Activated T-helper 1 cell treated with anti-CD3 and anti-CD28 coated beads, Interleukin-12 subunit alpha, Interleukin-12 subunit beta, Interleukin-2, Interleukin-4 antibody, amounts not matched to agents 30 ng/mL and 10 ng/mL and 1 ng/mL, durations not matched to agents 14 hours and 24 hours and 36 hours (primary cell): ENCODE measurements at regions not wholly inside any gene's neighbourhood (a gene's known extent, or its start where the extent isn't known, plus 50 kb on each side); places are given as distances from the start of the nearest gene placed in this dataset.

Experiments
- DNase-seq: peaks from one replicate; pipeline ENCODE4 v3.0.0; 2021; ENCODE audit warnings: low spot score
- H3K27ac Mint-ChIP-seq: one replicate; pipeline ENCODE4 v1.8.0; 2021; ENCODE audit warnings: mild to moderate bottlenecking, mixed read lengths
- H3K27me3 Mint-ChIP-seq: one replicate; pipeline ENCODE4 v1.8.0; 2022; ENCODE audit warnings: mild to moderate bottlenecking, moderate library complexity, mixed read lengths; ENCODE audit not compliant: insufficient read depth
- H3K36me3 Mint-ChIP-seq: one replicate; pipeline ENCODE4 v1.8.0; 2021; ENCODE audit warnings: low read depth, mixed read lengths
- H3K4me1 Mint-ChIP-seq: one replicate; pipeline ENCODE4 v1.8.0; 2021; ENCODE audit warnings: low read depth, mixed read lengths
- H3K4me3 Mint-ChIP-seq: one replicate; pipeline ENCODE4 v1.8.0; 2021; ENCODE audit warnings: mild to moderate bottlenecking, moderate library complexity, mixed read lengths
- H3K9me3 Mint-ChIP-seq: one replicate; pipeline ENCODE4 v1.8.0; 2021; ENCODE audit warnings: mixed read lengths
- intact Hi-C: fragments of 100-400 bp; cut with micrococcal nuclease; formaldehyde crosslinking; loops from one replicate; pipeline ENCODE4 v1.15.1; 2024

- intact Hi-C loops = no loop called here
- Mint-ChIP-seq H3K4me3 (no peak overlapping the region), H3K4me1 (no peaks in the 10 kb centered on the region), H3K36me3 (no peaks in the 10 kb centered on the region), H3K9me3 (no peaks in the 10 kb centered on the region), H3K27me3 (no peaks in the 10 kb centered on the region), H3K27ac (no peak overlapping the region)
- no peak for DNase-seq
Observed at GRCh38 chr4:134308910-134309309, 107.3 kb upstream of the PABPC4L start.

DNA sequence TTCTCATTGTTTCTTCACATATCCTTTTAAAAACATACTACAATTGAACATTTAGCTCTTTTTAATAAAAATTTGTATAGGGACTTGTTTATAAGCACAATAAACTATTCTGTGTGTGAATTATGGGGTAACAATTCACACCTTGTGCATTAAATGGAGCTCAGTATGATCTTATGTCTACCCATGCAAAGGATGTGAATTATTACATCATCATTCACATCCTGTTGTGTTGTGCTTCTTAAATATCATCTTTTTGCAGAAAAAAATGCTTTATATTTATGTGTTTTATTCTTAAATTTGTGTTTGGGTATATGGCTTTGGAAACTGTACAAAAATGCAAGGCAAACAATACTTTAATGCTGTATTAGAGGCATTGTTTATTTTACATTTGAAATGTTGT, 96.7 kb upstream of the PABPC4L start:
- intact Hi-C loops = no loop called here
- H3K9me3 Mint-ChIP-seq = peaks cover 10% of the 10 kb centered on the region
- no peak overlapping the region for H3K4me3 Mint-ChIP-seq
- no peaks in the 10 kb centered on the region for H3K27me3 Mint-ChIP-seq
- H3K27ac Mint-ChIP-seq = no peak overlapping the region
- no peak for DNase-seq
- no peaks in the 10 kb centered on the region for H3K36me3 Mint-ChIP-seq
- no peaks in the 10 kb centered on the region for H3K4me1 Mint-ChIP-seq

- intact Hi-C loops = no loop called here
- Mint-ChIP-seq H3K4me3 (no peak overlapping the region), H3K9me3 (peaks cover 10% of the 10 kb centered on the region), H3K4me1 (no peaks in the 10 kb centered on the region), H3K27ac (no peak overlapping the region), H3K36me3 (no peaks in the 10 kb centered on the region), H3K27me3 (no peaks in the 10 kb centered on the region)
- no peak for DNase-seq
Observed at GRCh38 chr4:134297765-134298164, 96.2 kb upstream of the PABPC4L start.

- no peak overlapping the region for H3K27ac Mint-ChIP-seq
- intact Hi-C loops = no loop called here
- H3K4me3 Mint-ChIP-seq = no peak overlapping the region
- no peak for DNase-seq
- H3K36me3 Mint-ChIP-seq = no peaks in the 10 kb centered on the region
- H3K27me3 Mint-ChIP-seq = no peaks in the 10 kb centered on the region
- no peaks in the 10 kb centered on the region for H3K9me3 Mint-ChIP-seq
- H3K4me1 Mint-ChIP-seq = no peaks in the 10 kb centered on the region
Observed at GRCh38 chr4:134282680-134283079, 81.1 kb upstream of the PABPC4L start.

- intact Hi-C loops = no loop called here
- Mint-ChIP-seq H3K27me3 (no peaks in the 10 kb centered on the region), H3K4me3 (no peak overlapping the region), H3K9me3 (peaks cover 4% of the 10 kb centered on the region), H3K27ac (no peak overlapping the region), H3K4me1 (no peaks in the 10 kb centered on the region), H3K36me3 (no peaks in the 10 kb centered on the region)
- DNase-seq = no peak
Observed at GRCh38 chr4:134278675-134279074, 77.1 kb upstream of the PABPC4L start.

DNA sequence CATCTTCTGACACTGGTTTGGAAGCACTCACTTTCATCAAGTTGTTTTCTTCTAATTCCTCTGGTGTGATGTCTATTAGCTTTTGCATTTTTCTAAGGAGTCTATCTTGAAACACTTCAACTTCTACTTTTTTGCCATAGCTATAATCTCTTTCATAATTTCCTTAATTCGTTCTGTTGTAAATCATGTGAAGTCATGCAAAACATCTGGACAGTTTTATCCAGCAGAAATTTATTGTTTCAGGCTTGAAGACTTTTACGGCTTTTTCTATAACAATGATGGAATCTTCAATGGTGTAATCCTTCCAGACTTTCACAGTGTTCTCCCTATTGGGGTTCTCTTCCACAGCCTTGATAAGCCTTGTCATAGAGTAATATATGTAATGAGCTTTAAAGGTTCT, 74.9 kb upstream of the PABPC4L start:
- no peak overlapping the region for H3K4me3 Mint-ChIP-seq
- intact Hi-C loops = no loop called here
- DNase-seq = no peak

GRCh38 chr4:134260126-134260525, 58.5 kb upstream of the PABPC4L start:
- Mint-ChIP-seq H3K36me3 (no peaks in the 10 kb centered on the region), H3K27ac (no peak overlapping the region), H3K4me1 (no peaks in the 10 kb centered on the region), H3K9me3 (no peaks in the 10 kb centered on the region), H3K4me3 (no peak overlapping the region), H3K27me3 (no peaks in the 10 kb centered on the region)
- no peak for DNase-seq
- intact Hi-C loops = no loop called here

More for the DNA sequence above, 74.9 kb upstream of the PABPC4L start:
- Mint-ChIP-seq H3K27me3 (no peaks in the 10 kb centered on the region), H3K9me3 (peaks cover 8% of the 10 kb centered on the region), H3K4me1 (no peaks in the 10 kb centered on the region), H3K27ac (no peak overlapping the region), H3K36me3 (no peaks in the 10 kb centered on the region)
